SU-DHL-6 (cell line): ENCODE measurements at regions not wholly inside any gene's neighbourhood (a gene's known extent, or its start where the extent isn't known, plus 50 kb on each side); places are given as distances from the start of the nearest gene placed in this dataset.

Experiments used
- EZH2phosphoT487 ChIP-seq: fragments of 200-600 bp; sonication (generic), shearing (Covaris generic); conservative IDR thresholded peaks from 2 replicates; pipeline ENCODE4 v1.6.1; 2018; ENCODE audit warnings: mild to moderate bottlenecking, antibody characterized with exemption, low read length, moderate library complexity, mixed read lengths
- TF ChIP-seq, protein P1 (sequence below): fragments of 200-600 bp; sonication (generic); IDR thresholded peaks from one replicate; pipeline ENCODE4 v1.5.1; 2017; ENCODE audit warnings: antibody characterized with exemption, mild to moderate bottlenecking, low read length, moderate library complexity; ENCODE audit not compliant: insufficient read depth, poor library complexity, severe bottlenecking

DNA sequence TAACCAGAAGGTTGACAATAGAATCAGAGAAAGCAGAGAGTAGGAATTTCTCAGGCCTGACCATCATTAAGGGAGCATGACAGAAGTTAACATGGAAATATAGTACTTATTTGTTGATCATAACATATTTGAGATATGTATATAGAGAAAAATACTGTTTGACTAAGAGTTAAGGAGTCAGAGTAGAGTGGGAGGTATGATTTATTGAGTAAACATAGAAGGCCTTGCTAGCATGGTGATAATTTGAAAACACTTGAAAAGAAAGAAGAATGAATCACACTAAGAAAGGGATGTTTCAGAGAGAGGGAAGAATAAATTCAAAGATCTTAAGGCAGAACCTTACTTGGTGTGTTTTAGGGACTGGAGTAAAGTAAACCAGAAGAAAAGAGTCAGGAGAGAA, 437.2 kb upstream of the TECRL start:
- TF ChIP-seq, protein P1, sequence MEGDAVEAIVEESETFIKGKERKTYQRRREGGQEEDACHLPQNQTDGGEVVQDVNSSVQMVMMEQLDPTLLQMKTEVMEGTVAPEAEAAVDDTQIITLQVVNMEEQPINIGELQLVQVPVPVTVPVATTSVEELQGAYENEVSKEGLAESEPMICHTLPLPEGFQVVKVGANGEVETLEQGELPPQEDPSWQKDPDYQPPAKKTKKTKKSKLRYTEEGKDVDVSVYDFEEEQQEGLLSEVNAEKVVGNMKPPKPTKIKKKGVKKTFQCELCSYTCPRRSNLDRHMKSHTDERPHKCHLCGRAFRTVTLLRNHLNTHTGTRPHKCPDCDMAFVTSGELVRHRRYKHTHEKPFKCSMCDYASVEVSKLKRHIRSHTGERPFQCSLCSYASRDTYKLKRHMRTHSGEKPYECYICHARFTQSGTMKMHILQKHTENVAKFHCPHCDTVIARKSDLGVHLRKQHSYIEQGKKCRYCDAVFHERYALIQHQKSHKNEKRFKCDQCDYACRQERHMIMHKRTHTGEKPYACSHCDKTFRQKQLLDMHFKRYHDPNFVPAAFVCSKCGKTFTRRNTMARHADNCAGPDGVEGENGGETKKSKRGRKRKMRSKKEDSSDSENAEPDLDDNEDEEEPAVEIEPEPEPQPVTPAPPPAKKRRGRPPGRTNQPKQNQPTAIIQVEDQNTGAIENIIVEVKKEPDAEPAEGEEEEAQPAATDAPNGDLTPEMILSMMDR: no peak
- no peak for TF ChIP-seq EZH2phosphoT487
